Keratinocyte (primary cell): ENCODE measurements at regions not wholly inside any gene's neighbourhood (a gene's known extent, or its start where the extent isn't known, plus 50 kb on each side); places are given as distances from the start of the nearest gene placed in this dataset.

Source experiments
- DNase-seq: peaks from one replicate; pipeline ENCODE4 v3.0.0-alpha.2; 2011; ENCODE audit warnings: low read depth, missing footprints, low spot score
- FAIRE-seq: peaks from 2 replicates; lab custom pipeline; 2011; peaks lifted over from hg19 to GRCh38; lab: Jason Lieb, UNC
- H2AFZ ChIP-seq: 2 replicates; pipeline ENCODE4 v1.6.0; 2012; ENCODE audit warnings: low read length, control low read depth, inconsistent platforms; ENCODE audit not compliant: control insufficient read depth
- H3K27ac ChIP-seq: 2 replicates; pipeline ENCODE4 v1.5.1; 2011; ENCODE audit warnings: low read length; ENCODE audit not compliant: control insufficient read depth, insufficient read depth
- H3K27me3 ChIP-seq: 3 replicates; pipeline ENCODE4 v1.6.0; 2011; ENCODE audit warnings: low read length; ENCODE audit not compliant: control insufficient read depth, insufficient read depth; ENCODE audit errors: extremely low read depth
- H3K36me3 ChIP-seq, 2 experiments: 2 replicates in 1 of 2; 3 replicates in 1 of 2; pipeline ENCODE4 v1.5.1; 2011; ENCODE audit warnings: low read length in 2 of 2, mild to moderate bottlenecking in 1 of 2; ENCODE audit not compliant: control insufficient read depth in 2 of 2, insufficient read depth in 2 of 2; ENCODE audit errors: extremely low read depth in 1 of 2
- H3K4me1 ChIP-seq: 3 replicates; pipeline ENCODE4 v1.5.1; 2011; ENCODE audit warnings: low read length; ENCODE audit not compliant: control insufficient read depth, insufficient read depth; ENCODE audit errors: extremely low read depth
- H3K4me2 ChIP-seq: 3 replicates; pipeline ENCODE4 v1.6.0; 2011; ENCODE audit warnings: low read depth, low read length; ENCODE audit not compliant: control insufficient read depth, insufficient read depth; ENCODE audit errors: extremely low read depth
- H3K4me3 ChIP-seq, 3 experiments: fragments of 200-600 bp in 1 of 3; sonication (generic) in 1 of 3; 2 replicates in 2 of 3; 3 replicates in 1 of 3; pipeline ENCODE4 v1.5.1; 2011 to 2016; ENCODE audit warnings: low read length in 3 of 3, mild to moderate bottlenecking in 3 of 3, control low read depth in 2 of 3, inconsistent platforms in 1 of 3, low read depth in 1 of 3, mixed read lengths in 1 of 3, mixed run types in 1 of 3, moderate library complexity in 1 of 3; ENCODE audit not compliant: control insufficient read depth in 2 of 3, insufficient read depth in 2 of 3; ENCODE audit errors: extremely low read depth in 1 of 3
- H3K79me2 ChIP-seq: 2 replicates; pipeline ENCODE4 v1.6.0; 2012; ENCODE audit warnings: low read length; ENCODE audit not compliant: control insufficient read depth, insufficient read depth
- H3K9ac ChIP-seq: 3 replicates; pipeline ENCODE4 v1.6.0; 2011; ENCODE audit warnings: low read length; ENCODE audit not compliant: control insufficient read depth, insufficient read depth; ENCODE audit errors: extremely low read depth
- H3K9me1 ChIP-seq: 3 replicates; pipeline ENCODE4 v1.6.0; 2011; ENCODE audit warnings: low read length; ENCODE audit not compliant: control insufficient read depth, insufficient read depth; ENCODE audit errors: extremely low read depth
- H3K9me3 ChIP-seq: 2 replicates; pipeline ENCODE4 v1.5.1; 2012; ENCODE audit warnings: low read depth, low read length; ENCODE audit not compliant: control insufficient read depth
- H4K20me1 ChIP-seq: 3 replicates; pipeline ENCODE4 v1.6.0; 2011; ENCODE audit warnings: low read length; ENCODE audit not compliant: control insufficient read depth, insufficient read depth; ENCODE audit errors: extremely low read depth
- CTCF ChIP-seq, 3 experiments: IDR thresholded peaks in 1 of 3; conservative IDR thresholded peaks in 1 of 3; optimal IDR thresholded peaks in 1 of 3; 2 replicates in 2 of 3; 3 replicates in 1 of 3; pipeline versions ENCODE3 to v1.5.1; 2011; ENCODE audit warnings: low read length in 3 of 3, mild to moderate bottlenecking in 3 of 3, moderate library complexity in 2 of 3, control low read depth in 1 of 3, inconsistent platforms in 1 of 3; ENCODE audit not compliant: insufficient read depth in 2 of 3; ENCODE audit errors: extremely low read depth in 1 of 3
- EZH2 ChIP-seq: IDR thresholded peaks from one replicate; pipeline ENCODE4 v1.6.1; 2012; ENCODE audit warnings: inconsistent platforms, mild to moderate bottlenecking, low read length, moderate library complexity
- dilution Hi-C: fragments of 300-500 bp; cut with MboI; formaldehyde crosslinking; loops from one replicate; pipeline ENCODE4 v1.7.0; 2020; ENCODE audit warnings: low sequenced_read_pairs; ENCODE audit not compliant: extremely low pct_ligation_motif_present

GRCh38 chr10:78577712-78578111 is 491.1 kb upstream of the ZMIZ1 start:
- H3K9me1 ChIP-seq, result no peaks in the 10 kb centered on the region
- H3K4me3 ChIP-seq, result no peak overlapping the region
- no peak for TF ChIP-seq EZH2
- TF ChIP-seq CTCF (optimal IDR thresholded peaks at IDR 0.05 in 1 of 3, IDR thresholded peaks at IDR 0.05 in 1 of 3, conservative IDR thresholded peaks at IDR 0.05 in 1 of 3; ENCODE audit: extremely low read depth in 1 of 3, insufficient read depth in 2 of 3, low read length in 3 of 3), result no peak
- DNase-seq (no peak), FAIRE-seq (no peak)
- no peaks in the 10 kb centered on the region for H3K36me3 ChIP-seq
- no peak overlapping the region for H3K9ac ChIP-seq
- no peaks in the 10 kb centered on the region for H3K4me1 ChIP-seq
- dilution Hi-C loops, result no loop called here
- no peaks in the 10 kb centered on the region for H4K20me1 ChIP-seq
- H3K4me2 ChIP-seq, result no peak overlapping the region
- H3K79me2 ChIP-seq, result no peaks in the 10 kb centered on the region
- H3K27ac ChIP-seq, result no peak overlapping the region
- H3K27me3 ChIP-seq, result no peaks in the 10 kb centered on the region
- H3K9me3 ChIP-seq, result no peaks in the 10 kb centered on the region
- no peak overlapping the region for H2AFZ ChIP-seq

DNA sequence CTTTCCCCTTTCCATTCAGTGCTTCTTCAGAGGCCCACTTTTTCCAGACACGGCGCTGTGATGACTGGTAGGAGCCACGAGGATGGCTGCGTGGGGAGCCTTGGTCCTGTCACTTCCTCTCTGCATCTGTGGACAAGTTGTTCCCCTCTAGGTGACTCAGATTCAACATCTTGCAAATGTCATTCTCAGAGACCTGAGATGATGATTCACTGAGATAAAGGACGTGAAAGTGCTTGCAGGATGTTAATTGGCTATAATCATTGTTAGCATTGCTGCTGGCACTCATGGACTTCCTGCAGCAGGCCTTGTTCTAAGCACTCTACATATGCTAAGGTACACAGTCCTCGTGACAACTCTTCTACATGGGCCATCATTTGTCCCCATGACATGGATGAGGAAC is 489.8 kb upstream of the ZMIZ1 start:
- no peaks in the 10 kb centered on the region for H3K36me3 ChIP-seq
- dilution Hi-C loops, result no loop called here
- DNase-seq (no peak), FAIRE-seq (no peak)
- no peaks in the 10 kb centered on the region for H4K20me1 ChIP-seq
- no peaks in the 10 kb centered on the region for H3K9me3 ChIP-seq
- H3K9ac ChIP-seq, result no peak overlapping the region
- no peak overlapping the region for H3K4me2 ChIP-seq
- H3K27ac ChIP-seq, result no peak overlapping the region
- H3K4me3 ChIP-seq, result no peak overlapping the region
- no peak overlapping the region for H2AFZ ChIP-seq
- no peaks in the 10 kb centered on the region for H3K79me2 ChIP-seq
- H3K9me1 ChIP-seq, result no peaks in the 10 kb centered on the region
- no peaks in the 10 kb centered on the region for H3K4me1 ChIP-seq
- TF ChIP-seq EZH2, result no peak
- no peak for TF ChIP-seq CTCF (optimal IDR thresholded peaks at IDR 0.05 in 1 of 3, IDR thresholded peaks at IDR 0.05 in 1 of 3, conservative IDR thresholded peaks at IDR 0.05 in 1 of 3; ENCODE audit: extremely low read depth in 1 of 3, insufficient read depth in 2 of 3, low read length in 3 of 3)
- no peaks in the 10 kb centered on the region for H3K27me3 ChIP-seq
